ENCODE measurements at regions not wholly inside any gene's neighbourhood (a gene's known extent, or its start where the extent isn't known, plus 50 kb on each side); places are given as distances from the start of the nearest gene placed in this dataset.

DNA sequence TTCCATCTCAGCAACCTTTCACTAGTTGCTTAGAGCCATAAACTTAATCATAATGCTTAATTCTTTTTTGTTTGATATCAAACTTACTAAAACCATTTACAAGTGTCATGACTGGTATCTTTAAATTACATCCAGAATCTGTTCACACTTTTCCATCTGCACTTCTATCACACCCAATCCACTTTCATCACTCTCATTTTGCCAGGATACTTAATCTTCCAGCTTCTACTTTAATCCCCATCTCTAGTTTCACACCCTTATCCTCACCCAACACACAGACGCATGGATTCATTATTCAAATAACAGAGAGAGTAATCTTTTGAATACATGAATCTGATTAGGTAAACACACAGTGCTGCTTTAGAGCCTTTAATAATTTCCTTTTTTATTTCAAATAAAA is 828.4 kb downstream of the HACE1 start:
- no peak for TF ChIP-seq EP300 (IDR thresholded peaks at IDR 0.05)
- TF ChIP-seq, protein P1, sequence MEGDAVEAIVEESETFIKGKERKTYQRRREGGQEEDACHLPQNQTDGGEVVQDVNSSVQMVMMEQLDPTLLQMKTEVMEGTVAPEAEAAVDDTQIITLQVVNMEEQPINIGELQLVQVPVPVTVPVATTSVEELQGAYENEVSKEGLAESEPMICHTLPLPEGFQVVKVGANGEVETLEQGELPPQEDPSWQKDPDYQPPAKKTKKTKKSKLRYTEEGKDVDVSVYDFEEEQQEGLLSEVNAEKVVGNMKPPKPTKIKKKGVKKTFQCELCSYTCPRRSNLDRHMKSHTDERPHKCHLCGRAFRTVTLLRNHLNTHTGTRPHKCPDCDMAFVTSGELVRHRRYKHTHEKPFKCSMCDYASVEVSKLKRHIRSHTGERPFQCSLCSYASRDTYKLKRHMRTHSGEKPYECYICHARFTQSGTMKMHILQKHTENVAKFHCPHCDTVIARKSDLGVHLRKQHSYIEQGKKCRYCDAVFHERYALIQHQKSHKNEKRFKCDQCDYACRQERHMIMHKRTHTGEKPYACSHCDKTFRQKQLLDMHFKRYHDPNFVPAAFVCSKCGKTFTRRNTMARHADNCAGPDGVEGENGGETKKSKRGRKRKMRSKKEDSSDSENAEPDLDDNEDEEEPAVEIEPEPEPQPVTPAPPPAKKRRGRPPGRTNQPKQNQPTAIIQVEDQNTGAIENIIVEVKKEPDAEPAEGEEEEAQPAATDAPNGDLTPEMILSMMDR (IDR thresholded peaks at IDR 0.05) = no peak
